H1 (cell line): ENCODE measurements at regions not wholly inside any gene's neighbourhood (a gene's known extent, or its start where the extent isn't known, plus 50 kb on each side); places are given as distances from the start of the nearest gene placed in this dataset.

Experiments used
- CTCF ChIA-PET: fragments of 300-600 bp; sonication (Branson Sonifier 250); formaldehyde crosslinking; loops from one replicate; lab custom pipeline; 2021; ENCODE audit not compliant: partially characterized antibody; lab: Charles Lee
- POLR2A ChIA-PET: fragments of 300-600 bp; sonication (Branson Sonifier 250); formaldehyde crosslinking; loops from one replicate; lab custom pipeline; 2021; ENCODE audit warnings: inconsistent platforms; ENCODE audit not compliant: partially characterized antibody; lab: Charles Lee
- DNase-seq, 2 experiments: peaks; one replicate each; pipeline versions ENCODE4 v3.0.0 to v3.0.0-alpha.2; 2010 to 2022; ENCODE audit warnings: low spot score in 2 of 2, low read depth in 1 of 2, mixed read lengths in 1 of 2
- FAIRE-seq: peaks from 2 replicates; lab custom pipeline; 2011; peaks lifted over from hg19 to GRCh38; lab: Jason Lieb, UNC
- H2AFZ ChIP-seq: 2 replicates; pipeline ENCODE4 v1.8.1; 2012; ENCODE audit warnings: low read length, inconsistent platforms
- H2AK5ac ChIP-seq: 2 replicates; pipeline ENCODE4 v1.6.1; 2013; ENCODE audit warnings: low read depth, low read length
- H2BK120ac ChIP-seq: replicated peaks from 2 replicates; pipeline ENCODE3; 2013; ENCODE audit warnings: low read depth, low read length, inconsistent platforms
- H2BK12ac ChIP-seq: 2 replicates; pipeline ENCODE4 v1.6.1; 2013; ENCODE audit warnings: low read depth, low read length
- H2BK15ac ChIP-seq: 2 replicates; pipeline ENCODE4 v1.6.1; 2013; ENCODE audit warnings: low read length
- H2BK20ac ChIP-seq: 2 replicates; pipeline ENCODE4 v1.6.1; 2013; ENCODE audit warnings: low read length
- H2BK5ac ChIP-seq: 2 replicates; pipeline ENCODE4 v1.6.1; 2013; ENCODE audit warnings: low read depth, low read length
- H3K14ac ChIP-seq: 2 replicates; pipeline ENCODE4 v1.6.1; 2013; ENCODE audit warnings: inconsistent platforms; ENCODE audit not compliant: insufficient read length
- H3K18ac ChIP-seq: 2 replicates; pipeline ENCODE4 v1.6.1; 2013; ENCODE audit warnings: low read length; ENCODE audit errors: extremely low read depth
- H3K23ac ChIP-seq: 2 replicates; pipeline ENCODE4 v1.6.1; 2013; ENCODE audit warnings: inconsistent platforms; ENCODE audit not compliant: insufficient read length
- H3K23me2 ChIP-seq: 2 replicates; pipeline ENCODE4 v1.6.1; 2013; ENCODE audit warnings: low read depth, low read length
- H3K27ac ChIP-seq: 2 replicates; pipeline ENCODE4 v1.6.1; 2011; ENCODE audit warnings: low read depth, low read length, inconsistent platforms
- H3K27me3 ChIP-seq, 4 experiments: replicated peaks in 1 of 4; 1 replicate in 1 of 4; 2 replicates in 3 of 4; pipeline versions ENCODE4 v1.6.1 to v1.8.1; 2011 to 2013; ENCODE audit warnings: low read length in 3 of 4, mild to moderate bottlenecking in 3 of 4, inconsistent platforms in 2 of 4, mixed read lengths in 2 of 4, moderate library complexity in 1 of 4; ENCODE audit not compliant: control insufficient read depth in 3 of 4, insufficient read depth in 3 of 4; ENCODE audit errors: extremely low read depth in 1 of 4
- H3K36me3 ChIP-seq, 4 experiments: 2 replicates each; pipeline versions ENCODE4 v1.6.1 to v1.8.1; 2011 to 2013; ENCODE audit warnings: mild to moderate bottlenecking in 4 of 4, low read length in 3 of 4, moderate library complexity in 2 of 4, control low read depth in 1 of 4, inconsistent platforms in 1 of 4; ENCODE audit not compliant: insufficient read depth in 4 of 4, control insufficient read depth in 2 of 4
- H3K4ac ChIP-seq: replicated peaks from 2 replicates; pipeline ENCODE3; 2013; ENCODE audit warnings: low read length, low read depth, mixed read lengths, inconsistent platforms; ENCODE audit not compliant: insufficient read length
- H3K4me1 ChIP-seq, 4 experiments: replicated peaks in 1 of 4; 1 replicate in 1 of 4; 2 replicates in 3 of 4; pipeline versions ENCODE4 v1.6.1 to v1.8.1; 2011 to 2013; ENCODE audit warnings: low read length in 3 of 4, inconsistent platforms in 2 of 4, mixed read lengths in 1 of 4; ENCODE audit not compliant: insufficient read depth in 4 of 4, control insufficient read depth in 3 of 4
- H3K4me2 ChIP-seq, 2 experiments: 2 replicates each; pipeline versions ENCODE4 v1.6.1 to v1.8.1; 2011 to 2013; ENCODE audit warnings: low read depth in 2 of 2, low read length in 2 of 2, control low read depth in 1 of 2, inconsistent platforms in 1 of 2, mild to moderate bottlenecking in 1 of 2; ENCODE audit not compliant: insufficient read depth in 1 of 2
- H3K4me3 ChIP-seq, 4 experiments: fragments of 200-600, 300-600 bp in 1 of 4; sonication (generic), shearing (Covaris generic), sonication (Bioruptor Twin) in 1 of 4; 2 replicates each; pipeline versions ENCODE4 v1.5.1 to v1.8.1; 2011 to 2016; ENCODE audit warnings: low read length in 4 of 4, low read depth in 3 of 4, control low read depth in 2 of 4, inconsistent platforms in 2 of 4, mild to moderate bottlenecking in 2 of 4, mixed read lengths in 1 of 4, moderate library complexity in 1 of 4; ENCODE audit not compliant: insufficient read depth in 2 of 4; ENCODE audit errors: extremely low read depth in 1 of 4
- H3K56ac ChIP-seq: replicated peaks from 2 replicates; pipeline ENCODE3; 2013; ENCODE audit warnings: low read depth, mild to moderate bottlenecking, mixed read lengths, low read length, inconsistent platforms; ENCODE audit not compliant: insufficient read length
- H3K79me1 ChIP-seq: 2 replicates; pipeline ENCODE4 v1.6.1; 2013; ENCODE audit warnings: low read depth, low read length, control low read depth
- H3K79me2 ChIP-seq, 2 experiments: 2 replicates each; pipeline versions ENCODE4 v1.6.1 to v1.8.1; 2012 to 2013; ENCODE audit warnings: low read length in 2 of 2, mild to moderate bottlenecking in 2 of 2, inconsistent platforms in 1 of 2; ENCODE audit not compliant: insufficient read depth in 2 of 2, control insufficient read depth in 1 of 2
- H3K9ac ChIP-seq, 4 experiments: replicated peaks in 1 of 4; 1 replicate in 1 of 4; 2 replicates in 3 of 4; pipeline versions ENCODE4 v1.6.1 to v1.8.1; 2011 to 2013; ENCODE audit warnings: low read depth in 3 of 4, low read length in 3 of 4, control low read depth in 2 of 4, mild to moderate bottlenecking in 2 of 4, moderate library complexity in 2 of 4, inconsistent platforms in 1 of 4; ENCODE audit errors: extremely low read depth in 1 of 4
- H3K9me3 ChIP-seq, 2 experiments: 2 replicates each; pipeline versions ENCODE4 v1.6.1 to v1.8.1; 2012 to 2013; ENCODE audit warnings: mild to moderate bottlenecking in 2 of 2, moderate library complexity in 2 of 2, control low read depth in 1 of 2, inconsistent platforms in 1 of 2, low read depth in 1 of 2, low read length in 1 of 2, mixed read lengths in 1 of 2; ENCODE audit not compliant: insufficient read depth in 2 of 2
- H4K20me1 ChIP-seq, 2 experiments: replicated peaks in 1 of 2; 2 replicates each; pipeline versions ENCODE3 to v1.8.1; 2011 to 2013; ENCODE audit warnings: inconsistent platforms in 2 of 2, low read length in 2 of 2, mild to moderate bottlenecking in 1 of 2; ENCODE audit not compliant: insufficient read depth in 2 of 2, control insufficient read depth in 1 of 2
- H4K5ac ChIP-seq: 2 replicates; pipeline ENCODE4 v1.6.1; 2013; ENCODE audit warnings: low read length, low read depth, mixed read lengths, inconsistent platforms; ENCODE audit not compliant: insufficient read length
- H4K8ac ChIP-seq: 2 replicates; pipeline ENCODE4 v1.8.0; 2013; ENCODE audit warnings: mild to moderate bottlenecking, moderate library complexity, low read length, inconsistent platforms; ENCODE audit not compliant: insufficient read depth; ENCODE audit errors: extremely low read depth
- H4K91ac ChIP-seq: replicated peaks from 2 replicates; pipeline ENCODE3; 2013; ENCODE audit warnings: low read length, mixed read lengths, inconsistent platforms; ENCODE audit not compliant: insufficient read length
- BRCA1 ChIP-seq: IDR thresholded peaks from 2 replicates; pipeline ENCODE4 v1.6.1; 2012; ENCODE audit warnings: low read depth, low read length, improper control_type of control experiment
- CBX8 ChIP-seq: fragments of 300-800, 300-1000 bp; sonication (generic); IDR thresholded peaks from 2 replicates; pipeline ENCODE4 v1.7.1; 2016; ENCODE audit warnings: low read depth, low read length, borderline replicate concordance
- CEBPB ChIP-seq: IDR thresholded peaks from 2 replicates; pipeline ENCODE4 v1.6.1; 2012; ENCODE audit warnings: low read depth, low read length
- GABPA ChIP-seq: IDR thresholded peaks from 2 replicates; pipeline ENCODE4 v1.6.1; 2011; ENCODE audit warnings: mild to moderate bottlenecking, low read length, moderate library complexity, borderline replicate concordance; ENCODE audit not compliant: insufficient read depth
- KDM5A ChIP-seq: fragments of 200-600 bp; IDR thresholded peaks from 2 replicates; pipeline ENCODE4 v1.7.1; 2012; ENCODE audit warnings: mild to moderate bottlenecking, low read length, inconsistent platforms, mixed read lengths
- MAFK ChIP-seq: IDR thresholded peaks from 2 replicates; pipeline ENCODE4 v1.6.1; 2012; ENCODE audit warnings: low read depth, mild to moderate bottlenecking, improper control_type of control experiment, low read length
- POLR2AphosphoS5 ChIP-seq: IDR thresholded peaks from 2 replicates; pipeline ENCODE4 v1.6.1; 2011; ENCODE audit warnings: low read depth, low read length
- RXRA ChIP-seq: IDR thresholded peaks from 2 replicates; pipeline ENCODE4 v1.6.1; 2011; ENCODE audit warnings: low read depth, mild to moderate bottlenecking, low read length, moderate library complexity; ENCODE audit not compliant: insufficient read depth
- SIN3A ChIP-seq, 2 experiments: IDR thresholded peaks in 1 of 2; conservative IDR thresholded peaks in 1 of 2; 2 replicates each; pipeline ENCODE4 v1.6.1; 2011 to 2012; ENCODE audit warnings: low read length in 2 of 2, improper control_type of control experiment in 1 of 2, low read depth in 1 of 2, mild to moderate bottlenecking in 1 of 2
- SIX5 ChIP-seq: IDR thresholded peaks from 2 replicates; pipeline ENCODE4 v1.6.1; 2011; ENCODE audit warnings: mild to moderate bottlenecking, low read depth, low read length
- TAF1 ChIP-seq: IDR thresholded peaks from 2 replicates; pipeline ENCODE4 v1.6.1; 2011; ENCODE audit warnings: mild to moderate bottlenecking, low read depth, low read length
- TCF12 ChIP-seq: IDR thresholded peaks from 2 replicates; pipeline ENCODE4 v1.6.1; 2011; ENCODE audit warnings: low read depth, mild to moderate bottlenecking, low read length
- WGBS, 2 experiments: shearing (Covaris generic) in 1 of 2; methylation state at CpG; one replicate each; pipeline versions ENCODE4 v1.1.6 to v1.1.7; 2013 to 2015; ENCODE audit warnings: low lambda C conversion rate in 2 of 2, mixed read lengths in 2 of 2, inconsistent platforms in 1 of 2, low coverage in 1 of 2, missing lambda C conversion rate in 1 of 2; ENCODE audit not compliant: insufficient replicate concordance in 2 of 2, insufficient coverage in 1 of 2, insufficient read length in 1 of 2; ENCODE audit errors: extremely low coverage in 1 of 2, missing lambda C conversion rate in 1 of 2; 5-methylcytosine and 5-hydroxymethylcytosine counted together

- WGBS, 2 experiments: 67% methylated on average over 2 of the region's 2 CpGs; no CpG with 5 or more reads in 1 of the 2 experiments
- Histone ChIP-seq H3K18ac (no peak overlapping the region), H4K8ac (no peak overlapping the region), H3K9me3 (no peaks in the 10 kb centered on the region), H3K56ac (no peak overlapping the region), H3K4me2 (no peak overlapping the region), H3K79me2 (no peaks in the 10 kb centered on the region), H3K27ac (no peak overlapping the region), H3K4ac (no peak overlapping the region), H2BK5ac (no peak overlapping the region), H2AFZ (no peak overlapping the region), H3K79me1 (no peaks in the 10 kb centered on the region), H2BK12ac (no peak overlapping the region), H2BK20ac (no peak overlapping the region), H2AK5ac (no peak overlapping the region), H3K36me3 (no peaks in the 10 kb centered on the region), H4K20me1 (no peaks in the 10 kb centered on the region), H3K4me3 (no peak overlapping the region), H3K4me1 (peaks cover 0 to 11% (median under 1%) of the 10 kb centered on the region in 4 experiments; a peak in 4 of 7 replicates), H2BK120ac (no peak overlapping the region), H3K23ac (no peak overlapping the region), H4K5ac (no peak overlapping the region), H3K14ac (no peak overlapping the region), H4K91ac (no peak overlapping the region), H3K27me3 (no peaks in the 10 kb centered on the region; a peak in 3 of 7 replicates), H3K9ac (no peak overlapping the region), H3K23me2 (no peaks in the 10 kb centered on the region), H2BK15ac (no peak overlapping the region)
- ChIA-PET POLR2A (no interaction called here), CTCF (no interaction called here)
- FAIRE-seq: no peak
- no peak for DNase-seq
- TF ChIP-seq GABPA (no peak), POLR2AphosphoS5 (no peak), CEBPB (no peak), KDM5A (no peak), TAF1 (no peak), MAFK (no peak), RXRA (no peak), SIN3A (conservative IDR thresholded peaks at IDR 0.05 in 1 of 2, IDR thresholded peaks at IDR 0.05 in 1 of 2; ENCODE audit: low read depth in 1 of 2, low read length in 2 of 2) (no peak), CBX8 (no peak), TCF12 (no peak), SIX5 (no peak), BRCA1 (no peak)
These were observed 132.9 kb upstream of the MYLIP start for GRCh38 chr6:15996030-15996429.
